Embryonic facial prominence (tissue), 1 donor: ENCODE measurements at regions not wholly inside any gene's neighbourhood (a gene's known extent, or its start where the extent isn't known, plus 50 kb on each side); places are given as distances from the start of the nearest gene placed in this dataset.

Experiments used
- DNase-seq: peaks from one replicate; pipeline ENCODE4 v3.0.0-alpha.2; 2016; ENCODE audit errors: extremely low spot score

DNA sequence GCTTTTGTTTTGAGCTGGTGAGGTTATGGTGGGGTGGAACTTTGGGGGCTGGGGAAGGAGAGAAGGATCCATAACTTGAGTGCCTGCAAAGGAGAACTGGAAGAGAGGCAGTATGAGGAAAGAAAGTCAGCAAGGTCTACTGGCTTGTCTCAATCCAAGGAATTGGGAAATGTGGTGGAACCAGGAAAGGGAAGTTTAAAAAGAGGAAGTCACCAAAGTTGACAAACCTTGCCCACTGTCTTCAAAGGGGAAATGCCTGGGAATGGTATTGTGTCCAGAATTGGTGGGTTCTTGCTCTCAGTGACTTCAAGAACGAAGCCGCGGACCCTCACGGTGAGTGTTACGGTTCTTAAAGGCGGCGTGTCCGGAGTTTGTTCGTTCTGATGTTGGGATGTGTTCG, 304.1 kb upstream of the FAM98A start:
- no peak for DNase-seq

DNA sequence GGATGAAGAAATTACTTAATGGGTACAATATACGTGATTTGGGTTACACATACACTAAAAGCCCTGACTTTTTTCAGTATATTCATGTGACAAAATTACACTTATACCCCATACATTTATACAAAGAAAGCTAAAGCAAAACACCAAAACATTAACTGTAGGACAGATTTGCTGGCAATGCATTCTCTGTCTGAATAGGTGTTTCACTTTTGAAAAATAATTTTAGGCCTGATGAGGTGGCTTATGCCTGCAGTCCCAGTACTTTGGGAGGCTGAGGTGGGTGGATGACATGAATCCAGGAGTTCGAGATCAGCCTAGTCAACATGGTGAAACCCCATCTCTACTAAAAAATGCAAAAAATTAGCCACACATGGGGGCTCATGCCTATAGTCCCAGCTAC, 301.5 kb upstream of the FAM98A start:
- no peak for DNase-seq

DNA sequence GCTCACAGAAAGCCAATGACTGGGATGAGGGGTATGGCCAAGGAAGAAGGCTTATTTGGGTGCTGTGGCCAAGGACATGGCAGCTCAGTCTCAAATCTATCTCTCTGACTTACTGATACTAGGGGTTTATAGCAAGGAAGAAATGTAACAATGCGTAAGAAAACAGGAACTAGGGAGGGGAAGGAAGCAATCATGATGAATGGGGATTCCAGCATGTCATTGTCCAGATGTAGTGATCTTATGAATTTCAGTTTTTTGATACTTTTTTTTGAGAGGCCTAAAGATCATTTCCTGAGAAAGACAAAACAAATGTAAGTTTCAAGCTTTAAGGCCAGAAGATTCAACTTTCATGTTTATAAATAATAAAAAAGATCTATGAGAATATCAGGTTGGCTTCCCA, 298.6 kb upstream of the FAM98A start:
- DNase-seq, result no peak

DNA sequence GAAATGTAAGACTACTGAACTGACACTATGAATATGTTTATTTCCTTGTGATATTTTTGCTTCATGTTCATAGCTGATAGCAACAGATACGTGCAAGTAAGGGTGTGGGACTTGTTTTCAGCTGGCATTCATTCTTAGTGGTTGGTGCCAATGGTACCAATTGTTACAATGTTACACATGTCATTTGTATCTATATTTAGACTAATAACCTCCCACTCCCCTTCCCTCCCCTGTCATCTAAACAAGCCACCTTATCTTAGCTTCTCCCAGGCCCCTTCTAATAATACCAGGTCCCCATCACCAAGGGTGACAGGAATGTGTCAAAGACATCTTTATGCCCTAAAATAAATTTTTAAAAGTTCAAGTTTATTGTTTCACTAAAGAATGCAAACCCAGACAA, 294.7 kb upstream of the FAM98A start:
- DNase-seq, result no peak

DNA sequence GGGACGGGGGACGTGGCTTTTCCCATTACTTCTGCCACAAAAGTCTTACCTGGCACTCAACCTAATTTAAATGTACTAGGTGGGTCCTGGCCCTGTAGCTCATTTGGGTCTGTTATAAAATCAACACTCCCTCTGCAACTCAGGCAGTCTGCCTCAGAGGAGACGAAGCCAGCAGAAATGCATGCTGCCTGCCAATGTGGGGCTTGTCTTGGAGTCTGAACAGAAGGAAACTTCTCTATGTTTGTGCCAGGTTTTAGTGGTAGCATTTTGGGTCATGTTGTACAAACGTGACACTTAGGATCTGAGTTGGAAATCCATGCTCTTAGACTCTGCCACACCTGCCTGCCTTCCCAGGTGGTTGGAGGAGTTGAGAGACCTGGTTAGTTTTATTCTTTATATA, 292.5 kb upstream of the FAM98A start:
- DNase-seq, result no peak

DNA sequence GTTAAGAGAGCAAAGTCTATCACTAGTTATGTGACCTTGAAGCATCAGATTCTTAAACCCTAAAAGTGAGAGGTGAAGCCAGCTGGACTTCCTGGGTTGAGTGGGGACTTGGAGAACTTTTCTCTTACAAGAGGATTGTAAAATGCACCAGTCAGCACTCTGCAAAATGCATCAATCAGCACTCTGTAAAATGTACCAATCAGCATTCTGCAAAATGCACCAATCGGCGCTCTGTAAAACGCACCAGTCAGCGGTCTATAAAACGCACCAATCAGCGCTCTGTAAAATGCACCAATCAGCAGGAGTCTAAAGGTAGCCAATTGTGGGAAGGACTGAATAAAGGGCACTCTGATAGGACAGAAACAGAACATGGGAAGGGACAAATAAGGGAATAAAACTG, 291.6 kb upstream of the FAM98A start:
- no peak for DNase-seq

DNA sequence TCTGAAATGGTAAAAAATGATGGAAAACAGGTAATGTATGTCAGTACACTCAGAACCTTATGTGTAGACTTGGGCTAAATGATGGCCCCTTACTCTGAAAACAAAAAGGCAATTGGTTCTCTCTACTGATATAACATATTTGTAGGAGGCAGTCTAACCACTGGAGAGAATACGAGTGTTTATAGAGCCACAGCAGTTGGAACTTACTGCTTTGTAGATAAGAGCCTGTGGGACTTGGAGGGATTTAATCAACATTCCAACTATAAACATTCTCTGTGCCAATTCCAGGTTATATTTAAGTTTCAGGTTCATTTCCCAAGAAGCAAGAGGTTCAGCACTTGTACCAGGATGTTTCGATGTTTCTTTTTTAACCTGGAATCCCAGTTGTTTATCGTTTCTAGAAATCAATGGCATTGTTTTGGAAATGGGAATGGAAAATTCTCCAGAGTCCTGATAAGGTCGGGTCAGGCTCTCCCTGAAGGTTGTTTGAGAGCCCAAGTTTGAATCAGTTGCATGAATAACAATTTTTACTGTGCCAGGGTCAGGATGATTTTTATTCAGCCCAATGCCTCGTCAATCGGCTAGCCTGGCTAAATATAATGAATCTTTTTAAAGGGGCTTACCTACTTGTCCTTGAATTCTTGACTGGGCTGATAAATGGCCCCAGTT, 278.4 kb upstream of the FAM98A start:
- no peak for DNase-seq

DNA sequence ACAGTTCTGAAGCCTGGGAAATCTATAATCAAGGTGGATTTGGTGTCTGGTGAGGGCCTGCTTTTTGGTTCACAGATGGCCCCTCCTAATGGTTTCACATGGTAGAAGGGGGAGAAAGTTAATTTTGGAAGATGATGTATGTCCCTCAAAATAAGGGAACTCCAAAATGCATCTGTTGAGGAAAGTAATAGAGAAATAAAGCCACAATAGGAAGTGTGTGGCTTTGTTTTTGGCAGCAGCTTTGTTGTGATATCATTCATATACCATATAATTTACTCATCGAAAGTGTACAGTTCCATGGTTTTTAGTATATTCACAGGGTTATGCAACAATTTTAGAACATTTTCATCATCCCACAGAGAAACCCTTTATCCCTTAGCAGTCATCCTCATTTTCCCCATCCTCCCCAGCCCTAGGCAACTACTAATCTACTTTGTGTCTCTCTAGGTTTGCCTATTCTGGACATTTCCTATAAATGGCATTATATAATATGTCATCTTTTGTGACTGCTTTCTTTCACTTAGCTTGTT, 274.0 kb upstream of the FAM98A start:
- no peak for DNase-seq

DNA sequence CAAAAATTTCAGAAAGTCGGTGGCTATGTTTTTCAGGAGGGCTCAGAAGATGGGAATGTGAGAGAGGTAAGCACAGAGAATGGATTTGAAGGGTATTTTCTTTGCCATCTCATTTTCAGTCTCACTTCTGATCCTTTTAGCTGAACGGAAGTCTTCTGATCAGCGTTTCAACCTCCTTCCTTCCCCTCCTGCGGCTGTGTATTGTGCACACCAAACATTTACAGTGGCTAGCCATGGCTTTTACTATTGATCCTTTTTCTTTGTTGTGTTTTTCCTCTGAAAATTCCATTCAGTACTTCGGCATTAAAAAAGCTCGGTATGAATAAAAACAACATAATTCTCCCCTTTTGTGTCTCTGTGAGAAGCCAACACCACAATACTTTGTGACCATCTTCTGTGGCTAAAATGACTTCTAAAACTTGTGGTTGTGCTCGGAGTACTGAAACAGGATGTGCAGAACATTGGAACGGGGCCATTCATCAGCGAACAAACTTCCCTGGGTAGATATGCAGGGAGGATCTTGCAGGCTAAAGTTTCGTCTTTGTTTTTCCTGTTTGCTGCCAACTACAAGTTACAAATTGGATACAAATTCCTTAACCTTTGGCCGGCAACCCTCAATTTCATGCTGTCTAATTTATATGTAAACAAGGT, 260.8 kb upstream of the FAM98A start:
- no peak for DNase-seq

DNA sequence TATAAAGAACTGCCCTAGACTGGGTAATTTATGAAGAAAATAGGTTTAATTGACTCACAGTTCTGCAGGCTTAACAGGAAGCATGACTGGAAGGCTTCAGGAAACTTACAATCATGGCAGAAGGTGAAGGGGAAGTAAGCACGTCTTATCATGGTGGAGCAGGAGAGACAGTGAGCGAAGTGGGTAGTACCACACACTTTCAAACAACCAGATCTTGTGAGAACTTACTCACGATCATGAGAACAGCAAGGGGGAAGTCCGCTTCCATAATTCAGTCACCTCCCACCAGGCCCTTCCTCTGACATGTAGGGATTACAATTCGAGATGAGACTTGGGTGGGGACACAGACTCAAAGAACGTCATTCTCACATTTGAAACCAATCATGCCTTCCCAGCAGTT, 260.1 kb upstream of the FAM98A start:
- no peak for DNase-seq

DNA sequence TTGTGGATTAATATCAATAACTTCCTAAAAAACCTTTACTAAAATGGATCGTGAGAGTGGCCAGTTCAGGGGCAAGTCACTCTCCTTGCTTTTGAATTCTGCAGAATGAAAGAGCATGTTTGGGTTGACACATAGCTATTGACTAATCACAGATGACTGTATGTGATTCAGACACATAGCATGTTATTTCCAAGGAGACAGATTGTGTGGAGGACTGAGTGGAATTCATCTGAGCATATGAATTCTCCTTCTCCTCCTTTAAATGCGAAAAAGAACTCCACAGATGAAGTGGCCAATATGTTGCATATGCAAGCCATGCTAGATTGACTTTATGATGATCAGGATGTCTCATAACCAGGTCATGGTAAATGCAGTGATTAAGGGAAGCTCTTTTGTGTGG, 249.4 kb upstream of the FAM98A start:
- no peak for DNase-seq

DNA sequence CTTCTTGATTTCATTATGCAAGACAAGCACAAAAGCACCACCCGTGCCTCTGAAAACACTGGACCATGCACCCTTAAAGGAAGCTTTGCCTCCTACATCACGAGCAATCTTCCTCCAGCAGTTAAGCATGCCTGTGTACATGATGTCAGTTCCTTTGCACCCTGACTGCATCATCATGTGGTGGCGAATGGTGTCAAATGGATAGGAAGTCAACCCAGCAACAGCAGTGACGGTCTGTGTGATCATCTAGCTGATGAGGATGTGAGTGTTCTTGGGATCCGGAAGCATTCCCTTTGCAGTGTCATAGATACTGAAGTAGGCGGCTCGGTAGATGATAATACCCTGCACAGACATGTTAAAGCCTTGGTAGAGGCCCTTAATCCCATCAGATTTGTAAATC, 240.7 kb upstream of the FAM98A start:
- no peak for DNase-seq

DNA sequence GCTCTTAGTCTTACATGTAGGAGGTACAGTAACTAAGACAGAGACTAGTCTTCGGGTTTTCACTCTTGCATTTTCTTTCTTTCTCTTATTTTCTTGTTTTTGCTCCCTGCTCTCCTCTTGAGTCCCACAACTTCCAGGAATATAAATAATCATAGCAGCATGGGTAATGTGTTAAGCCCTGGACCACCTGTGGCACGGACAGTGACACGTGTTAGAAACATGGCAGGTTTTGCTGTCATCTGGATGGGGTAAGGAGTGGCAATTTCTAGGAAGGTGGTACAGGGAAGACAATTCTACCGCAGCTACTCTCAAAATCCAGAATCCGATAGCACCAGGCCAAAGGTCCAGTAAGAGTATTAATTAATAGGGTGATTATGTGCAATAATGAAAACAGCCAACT, 237.5 kb upstream of the FAM98A start:
- no peak for DNase-seq

DNA sequence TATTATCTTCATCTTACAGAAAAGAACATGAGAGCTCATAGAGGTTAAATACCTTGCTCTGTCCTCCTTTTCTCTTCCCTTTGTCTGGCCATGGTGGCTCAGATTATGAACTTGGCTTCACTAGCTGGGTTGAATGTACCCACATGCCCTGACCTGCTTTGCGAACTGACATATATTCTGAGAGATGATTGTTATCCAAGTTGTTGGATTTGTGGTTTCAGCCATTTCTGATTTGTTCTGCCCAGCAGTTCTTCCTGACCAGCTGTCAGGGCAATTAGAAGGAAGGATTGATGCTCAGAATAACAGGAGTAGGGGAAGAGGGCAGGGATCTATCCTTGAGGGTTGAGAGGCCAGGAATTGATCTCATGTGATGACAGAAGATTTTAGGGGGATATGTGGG, 236.8 kb upstream of the FAM98A start:
- DNase-seq, result no peak

DNA sequence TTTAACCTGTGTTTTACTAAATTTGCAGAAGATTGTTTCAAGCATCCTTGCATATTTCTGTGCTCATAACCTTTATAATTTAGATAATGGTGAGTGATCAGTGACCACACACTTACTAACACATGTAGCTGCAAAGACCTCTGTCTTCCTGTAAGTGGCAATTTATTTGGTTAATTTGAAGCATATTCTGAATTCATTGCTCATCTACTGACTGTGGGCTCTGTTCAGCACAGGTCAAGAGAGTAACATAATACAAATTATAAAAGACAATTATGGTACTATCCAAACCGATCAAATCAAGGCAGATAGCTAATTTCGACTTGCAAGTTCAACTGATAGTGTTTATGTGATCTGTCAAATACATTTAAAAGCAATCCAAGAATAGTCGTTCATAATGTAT, 223.9 kb upstream of the FAM98A start:
- no peak for DNase-seq

DNA sequence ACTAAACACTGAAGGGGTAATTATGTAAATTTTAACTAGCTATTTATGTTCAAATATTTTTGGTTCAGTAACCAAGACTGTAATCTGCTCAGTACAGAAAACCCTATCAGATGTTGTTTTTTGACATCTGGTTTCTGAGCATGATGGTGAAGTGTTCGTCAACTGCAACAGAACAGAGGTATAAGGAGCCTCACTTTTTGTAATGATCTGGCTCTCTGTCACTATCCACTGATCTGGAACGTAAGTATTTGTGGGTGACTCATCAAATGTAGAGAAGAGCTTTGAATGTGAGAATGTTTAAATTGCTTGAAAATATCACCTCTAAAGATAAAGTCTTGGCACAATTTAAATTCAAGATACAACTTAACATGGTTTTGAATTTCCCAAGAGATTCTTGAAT, 213.6 kb upstream of the FAM98A start:
- DNase-seq, result no peak

DNA sequence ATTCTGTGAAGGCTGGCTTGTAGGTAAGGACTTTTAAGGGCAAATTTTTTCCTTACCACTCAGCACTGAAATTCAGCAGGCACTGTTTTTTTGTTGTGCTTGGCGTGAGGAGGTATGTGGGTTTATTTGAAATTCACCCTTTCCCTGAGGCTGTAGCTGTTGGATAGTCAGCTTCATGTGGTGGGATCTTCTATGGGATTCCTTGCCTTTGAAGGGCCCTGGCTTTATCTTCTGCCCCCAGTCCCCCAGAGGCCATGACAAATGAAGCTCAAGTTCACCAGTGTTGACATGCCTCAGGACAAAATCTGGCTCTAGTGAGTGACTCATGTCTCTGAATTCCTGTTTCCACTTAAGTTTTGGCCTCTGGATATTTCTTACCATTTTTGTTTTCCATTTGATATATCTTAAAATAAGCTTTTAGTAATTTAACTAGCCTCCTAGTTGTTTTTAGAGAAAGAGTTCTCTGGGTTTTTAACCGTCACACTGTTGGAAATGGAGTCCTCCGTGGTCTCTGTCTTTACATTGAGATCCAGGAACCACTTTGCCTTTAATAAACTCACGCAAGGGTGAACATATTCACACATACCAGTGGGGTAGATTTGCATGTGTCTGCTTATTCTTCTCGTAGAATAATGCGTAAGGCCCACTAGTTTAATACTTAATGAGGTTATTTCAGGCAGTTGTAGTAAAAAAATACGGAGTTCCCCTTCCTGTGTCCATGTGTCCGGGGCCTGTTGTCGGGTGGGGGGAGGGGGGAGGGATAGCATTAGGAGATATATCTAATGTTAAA, 211.1 kb upstream of the FAM98A start:
- DNase-seq, result no peak

DNA sequence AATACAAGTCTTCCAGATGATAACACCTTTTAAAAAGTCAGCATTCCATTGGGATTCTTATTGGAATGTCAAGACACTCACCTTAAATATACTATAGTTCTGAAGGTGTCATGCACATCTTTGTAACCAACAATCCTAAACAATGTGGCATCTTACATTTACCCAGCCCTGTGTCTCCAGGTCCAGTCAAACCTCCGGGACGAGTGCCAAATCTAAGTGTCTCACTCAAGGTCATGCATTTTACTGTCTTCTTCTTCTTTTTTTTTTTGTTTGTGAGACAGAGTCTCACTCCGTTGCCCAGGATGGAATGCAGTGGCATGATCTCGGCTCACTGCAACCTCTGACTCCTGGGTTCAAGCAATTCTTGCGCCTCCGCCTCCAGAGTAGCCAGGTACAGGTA, 206.9 kb upstream of the FAM98A start:
- no peak for DNase-seq

DNA sequence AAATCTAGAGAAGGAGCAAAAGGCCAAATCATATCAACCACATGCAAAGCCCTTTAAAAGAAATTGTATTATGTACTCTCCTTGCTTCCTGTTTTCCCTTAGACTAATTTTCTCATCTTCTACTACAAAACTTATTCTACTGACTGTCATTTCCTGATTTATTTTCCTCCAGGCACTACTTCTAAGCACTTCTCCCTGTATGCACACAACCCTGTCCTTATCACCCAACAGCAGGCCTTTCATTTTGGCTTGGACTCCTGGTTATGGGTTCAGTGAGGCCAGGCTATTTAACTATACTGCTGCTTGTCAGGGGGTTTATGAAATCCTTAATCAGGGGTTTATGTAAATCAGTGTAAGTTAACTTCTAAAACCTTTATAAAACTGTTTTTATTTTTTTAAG, 205.1 kb upstream of the FAM98A start:
- no peak for DNase-seq

DNA sequence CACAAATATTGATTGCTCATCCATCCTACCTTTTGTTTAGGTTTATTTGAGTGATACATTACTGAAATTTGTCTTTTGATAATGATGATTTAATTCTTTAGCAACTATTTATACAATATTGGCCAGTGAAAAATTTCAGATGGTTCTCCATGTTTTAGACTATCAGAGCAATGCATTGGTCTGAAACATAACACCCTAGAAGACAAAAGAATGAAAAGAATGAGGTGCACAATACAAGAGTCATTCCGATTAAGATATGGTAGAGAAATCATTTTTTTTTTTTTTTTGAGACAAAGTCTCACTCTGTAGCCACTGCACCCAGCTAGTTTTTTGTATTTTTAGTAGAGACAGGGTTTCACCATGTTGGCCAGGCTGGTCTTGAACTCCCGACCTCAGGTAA, 197.4 kb upstream of the FAM98A start:
- no peak for DNase-seq

DNA sequence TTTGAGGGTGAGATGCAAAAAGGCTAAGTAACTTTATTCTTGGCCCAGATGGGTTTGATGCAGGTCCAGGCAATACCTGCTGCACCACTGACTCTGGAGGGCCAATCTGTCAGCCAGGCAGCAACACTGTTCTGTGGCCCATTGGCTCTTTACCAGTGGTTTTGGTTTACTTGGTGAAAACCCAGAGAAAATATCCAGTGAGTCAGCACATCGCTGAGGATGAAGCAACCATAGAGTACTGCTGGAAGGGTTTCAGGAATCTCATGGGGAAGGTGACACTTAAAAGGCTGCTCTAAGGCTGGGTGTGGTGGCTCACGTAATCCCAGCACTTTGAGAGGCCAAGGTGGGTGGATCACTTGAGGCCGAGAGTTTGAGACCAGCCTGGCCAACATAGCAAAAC, 192.5 kb upstream of the FAM98A start:
- no peak for DNase-seq

DNA sequence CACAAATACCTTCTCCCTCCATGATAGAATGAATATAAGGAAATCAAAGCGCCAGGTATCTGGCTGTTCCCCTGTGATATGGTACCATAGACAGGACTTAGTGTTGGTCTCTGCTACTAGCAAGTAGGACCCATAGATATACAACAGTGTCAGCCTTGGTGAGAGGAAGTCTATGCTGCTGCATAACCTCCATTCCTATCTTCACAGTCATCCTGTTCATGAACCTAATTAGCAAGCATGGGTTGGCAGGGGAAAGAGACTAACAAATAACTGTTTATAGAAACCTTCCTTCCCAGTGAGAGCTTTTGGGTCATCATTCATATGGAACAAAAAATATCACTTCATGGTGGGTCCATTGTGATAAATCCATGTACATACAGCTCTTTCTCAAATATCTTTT, 188.9 kb upstream of the FAM98A start:
- no peak for DNase-seq

DNA sequence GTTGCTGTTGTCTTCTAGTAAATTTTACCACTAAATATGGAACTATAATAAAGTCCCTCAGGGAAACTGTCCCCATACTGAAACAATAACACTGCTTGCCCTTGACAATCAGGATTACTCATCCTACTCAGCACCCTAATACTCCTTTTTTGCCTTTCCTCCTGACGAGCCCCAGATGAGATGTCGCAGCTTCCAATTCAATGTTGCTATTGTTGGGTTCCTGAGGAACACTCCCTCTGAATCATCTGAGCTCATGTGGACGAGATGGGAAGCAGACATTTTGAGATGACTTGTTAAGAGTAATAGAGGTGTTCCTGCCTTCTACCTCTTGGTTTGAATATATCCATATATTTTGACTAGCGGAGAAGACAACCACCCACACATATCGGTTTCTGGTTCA, 187.8 kb upstream of the FAM98A start:
- DNase-seq, result no peak
